ENCODE measurements at regions not wholly inside any gene's neighbourhood (a gene's known extent, or its start where the extent isn't known, plus 50 kb on each side); places are given as distances from the start of the nearest gene placed in this dataset.

- TF ChIP-seq ZNF274 (IDR thresholded peaks at IDR 0.05; ENCODE audit: low read depth, low read length) = no peak
- TF ChIP-seq YY1 (IDR thresholded peaks at IDR 0.05; ENCODE audit: insufficient read depth, insufficient read length) = no peak
- no peak for TF ChIP-seq SUZ12 (IDR thresholded peaks at IDR 0.05; ENCODE audit: extremely low read depth, insufficient read depth, insufficient read length)
Observed at GRCh38 chr10:29922226-29922625, 137.2 kb downstream of the JCAD start.
